Mucosa of rectum (tissue), 2 donors: ENCODE measurements at regions not wholly inside any gene's neighbourhood (a gene's known extent, or its start where the extent isn't known, plus 50 kb on each side); places are given as distances from the start of the nearest gene placed in this dataset.

Source experiments
- H3K27ac ChIP-seq, 2 donors: one replicate each; pipeline ENCODE4 v1.7.0; 2013; ENCODE audit warnings: inconsistent platforms in 2 of 2, low read depth in 2 of 2, low read length in 2 of 2
- H3K27me3 ChIP-seq, 2 donors: one replicate each; pipeline ENCODE4 v1.7.0; 2013; ENCODE audit warnings: low read length in 2 of 2; ENCODE audit not compliant: control insufficient read depth in 2 of 2, insufficient read depth in 2 of 2
- H3K36me3 ChIP-seq, 2 donors: one replicate each; pipeline ENCODE4 v1.7.0; 2013; ENCODE audit warnings: low read length in 2 of 2; ENCODE audit not compliant: control insufficient read depth in 2 of 2, insufficient read depth in 2 of 2
- H3K4me1 ChIP-seq, 2 donors: one replicate each; pipeline ENCODE4 v1.7.0; 2013; ENCODE audit warnings: low read length in 2 of 2, mild to moderate bottlenecking in 1 of 2; ENCODE audit not compliant: control insufficient read depth in 2 of 2, insufficient read depth in 2 of 2
- H3K4me3 ChIP-seq, 2 donors: one replicate each; pipeline ENCODE4 v1.7.0; 2013; ENCODE audit warnings: low read length in 2 of 2
- H3K9ac ChIP-seq, 2 donors: one replicate each; pipeline ENCODE4 v1.7.0; 2013; ENCODE audit warnings: low read length in 2 of 2, low read depth in 1 of 2, mild to moderate bottlenecking in 1 of 2
- H3K9me3 ChIP-seq, 2 donors: one replicate each; pipeline ENCODE4 v1.7.0; 2013; ENCODE audit warnings: low read length in 2 of 2; ENCODE audit not compliant: control insufficient read depth in 2 of 2
- donor health status: healthy.
- donor health status: Normal muscosa, but diverticular disease.

- Histone ChIP-seq H3K9ac (no peak overlapping the region), H3K9me3 (no peaks in the 10 kb centered on the region), H3K27ac (no peak overlapping the region), H3K27me3 (no peaks in the 10 kb centered on the region), H3K4me3 (no peak overlapping the region), H3K4me1 (no peaks in the 10 kb centered on the region), H3K36me3 (no peaks in the 10 kb centered on the region)
These were observed 230.3 kb downstream of the CHRM3 start for GRCh38 chr1:239616673-239617072.

DNA sequence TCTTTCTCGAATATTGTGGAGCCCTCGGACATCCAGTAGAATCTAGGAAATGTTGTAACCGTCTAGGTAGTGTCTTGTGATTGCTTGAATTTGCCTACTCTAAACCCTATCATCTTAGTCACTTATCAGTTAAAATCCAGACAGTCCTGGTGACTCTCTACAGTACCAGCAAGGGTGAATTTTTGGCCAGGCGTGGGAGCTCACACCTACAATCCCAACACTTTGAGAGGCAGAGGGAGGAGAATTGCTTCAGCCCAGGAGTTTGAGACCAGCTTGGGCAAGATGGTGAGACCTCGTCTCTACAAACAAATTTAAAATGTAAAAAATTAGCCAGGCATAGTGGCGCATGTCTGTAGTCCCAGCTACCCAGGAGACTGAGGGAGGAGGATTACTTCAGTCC, 230.9 kb downstream of the CHRM3 start:
- Histone ChIP-seq H3K27me3 (no peaks in the 10 kb centered on the region), H3K9ac (no peak overlapping the region), H3K27ac (no peak overlapping the region), H3K36me3 (no peaks in the 10 kb centered on the region), H3K9me3 (no peaks in the 10 kb centered on the region), H3K4me1 (no peaks in the 10 kb centered on the region), H3K4me3 (no peak overlapping the region)

- H3K27me3 ChIP-seq, result no peaks in the 10 kb centered on the region
- H3K4me1 ChIP-seq, result no peaks in the 10 kb centered on the region
- no peak overlapping the region for H3K27ac ChIP-seq
- H3K9ac ChIP-seq, result no peak overlapping the region
- H3K4me3 ChIP-seq, result no peak overlapping the region
- no peaks in the 10 kb centered on the region for H3K9me3 ChIP-seq
- H3K36me3 ChIP-seq, result no peaks in the 10 kb centered on the region
These were observed 231.4 kb downstream of the CHRM3 start for GRCh38 chr1:239617731-239618130.

GRCh38 chr1:239619190-239619589, 232.8 kb downstream of the CHRM3 start:
- Histone ChIP-seq H3K27ac (no peak overlapping the region), H3K9ac (no peak overlapping the region), H3K27me3 (no peaks in the 10 kb centered on the region), H3K4me1 (no peaks in the 10 kb centered on the region), H3K36me3 (no peaks in the 10 kb centered on the region), H3K9me3 (no peaks in the 10 kb centered on the region), H3K4me3 (no peak overlapping the region)

DNA sequence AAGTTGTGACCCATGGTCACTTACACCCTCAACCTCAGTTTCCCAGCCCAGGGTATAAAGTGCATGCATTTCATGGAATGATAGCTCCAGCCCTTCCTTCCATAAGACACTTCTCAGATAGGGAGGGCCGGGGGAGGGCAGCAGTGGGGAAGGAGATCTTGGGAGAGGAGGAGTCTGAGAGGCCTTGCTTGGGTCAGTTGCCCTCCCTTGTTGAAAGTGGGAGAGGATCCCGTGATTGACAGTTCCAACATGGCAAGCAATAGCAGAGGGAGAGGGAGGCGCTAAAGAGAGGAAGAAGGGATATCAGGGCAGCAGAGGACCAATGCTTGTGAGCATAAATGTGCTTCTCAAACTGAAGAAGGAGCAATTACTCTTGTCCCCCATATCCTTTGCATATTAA, 244.4 kb downstream of the CHRM3 start:
- no peaks in the 10 kb centered on the region for H3K27me3 ChIP-seq
- H3K4me3 ChIP-seq, result no peak overlapping the region
- no peaks in the 10 kb centered on the region for H3K36me3 ChIP-seq
- no peaks in the 10 kb centered on the region for H3K9me3 ChIP-seq
- no peaks in the 10 kb centered on the region for H3K4me1 ChIP-seq
- H3K27ac ChIP-seq, result no peak overlapping the region
- H3K9ac ChIP-seq, result no peak overlapping the region

DNA sequence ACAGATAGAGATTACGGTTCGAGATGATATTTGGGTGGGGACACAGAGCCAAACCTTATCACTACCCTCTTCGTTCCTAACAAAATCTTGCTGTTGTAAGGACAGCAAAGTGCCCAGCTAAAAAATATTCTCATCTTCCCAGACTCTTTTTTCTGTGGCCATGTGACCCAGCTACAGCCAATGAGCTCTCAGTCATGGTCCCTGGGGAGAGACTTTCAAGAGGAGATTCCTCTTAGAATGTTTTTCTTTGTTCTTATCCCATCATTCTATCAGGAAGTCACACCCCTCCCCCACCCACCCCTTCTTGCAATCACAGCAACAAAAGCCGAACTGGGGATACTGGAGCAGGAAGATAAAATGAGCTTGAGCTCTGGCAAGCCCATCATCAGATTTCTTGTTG, 247.1 kb downstream of the CHRM3 start:
- no peaks in the 10 kb centered on the region for H3K36me3 ChIP-seq
- no peak overlapping the region for H3K27ac ChIP-seq
- H3K4me1 ChIP-seq, result no peaks in the 10 kb centered on the region
- no peak overlapping the region for H3K4me3 ChIP-seq
- H3K27me3 ChIP-seq, result no peaks in the 10 kb centered on the region
- H3K9me3 ChIP-seq, result no peaks in the 10 kb centered on the region
- H3K9ac ChIP-seq, result no peak overlapping the region

DNA sequence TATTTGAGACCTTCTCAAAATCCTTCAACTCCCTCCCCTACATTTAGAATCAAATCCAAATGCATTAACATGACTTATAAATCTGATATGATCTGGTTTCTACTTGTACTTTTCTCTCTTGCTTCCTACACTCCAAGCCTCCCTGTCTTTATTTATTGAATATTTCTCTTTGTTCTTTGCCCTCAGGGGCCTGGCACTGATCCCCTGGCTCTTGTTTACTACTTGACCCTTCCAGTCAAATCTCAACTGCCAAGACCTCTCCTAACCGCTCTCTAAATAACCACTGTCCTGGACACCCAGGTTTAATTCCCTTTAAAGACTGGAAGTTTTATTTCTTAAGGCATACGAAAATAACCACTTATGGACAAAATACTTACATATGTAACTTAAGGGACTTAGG, 248.9 kb downstream of the CHRM3 start:
- H3K9me3 ChIP-seq, result no peaks in the 10 kb centered on the region

DNA sequence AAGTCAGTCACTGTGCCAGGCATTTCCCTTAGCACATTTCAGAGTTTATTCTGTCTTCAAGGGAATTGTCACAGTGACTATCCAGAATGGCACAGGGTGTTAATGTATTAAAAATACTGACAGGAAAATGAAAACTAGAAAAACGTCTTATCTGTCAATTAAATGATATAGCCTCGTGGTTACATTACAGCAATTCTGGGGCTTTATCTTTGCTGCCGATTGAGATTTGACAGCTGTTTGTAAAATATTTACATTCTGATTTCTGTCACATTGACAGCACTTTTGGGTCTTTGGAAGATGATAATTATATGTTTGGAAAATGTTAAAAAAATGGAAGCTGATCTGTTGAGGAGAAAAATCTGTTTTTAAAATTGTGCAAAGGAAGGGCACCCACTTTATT, 250.0 kb downstream of the CHRM3 start:
- no peak overlapping the region for H3K27ac ChIP-seq
- no peaks in the 10 kb centered on the region for H3K9me3 ChIP-seq
- H3K27me3 ChIP-seq, result no peaks in the 10 kb centered on the region

More for the DNA sequence above, 248.9 kb downstream of the CHRM3 start:
- Histone ChIP-seq H3K4me1 (no peaks in the 10 kb centered on the region), H3K9ac (no peak overlapping the region), H3K27me3 (no peaks in the 10 kb centered on the region), H3K36me3 (no peaks in the 10 kb centered on the region), H3K27ac (no peak overlapping the region), H3K4me3 (no peak overlapping the region)

GRCh38 chr1:239644604-239645003, 258.2 kb downstream of the CHRM3 start:
- Histone ChIP-seq H3K4me1 (no peaks in the 10 kb centered on the region), H3K4me3 (no peak overlapping the region), H3K36me3 (no peaks in the 10 kb centered on the region), H3K9ac (no peak overlapping the region), H3K27me3 (no peaks in the 10 kb centered on the region), H3K27ac (no peak overlapping the region), H3K9me3 (no peaks in the 10 kb centered on the region)

More for the DNA sequence above, 250.0 kb downstream of the CHRM3 start:
- no peak overlapping the region for H3K9ac ChIP-seq
- H3K4me3 ChIP-seq, result no peak overlapping the region
- H3K4me1 ChIP-seq, result no peaks in the 10 kb centered on the region
- no peaks in the 10 kb centered on the region for H3K36me3 ChIP-seq

DNA sequence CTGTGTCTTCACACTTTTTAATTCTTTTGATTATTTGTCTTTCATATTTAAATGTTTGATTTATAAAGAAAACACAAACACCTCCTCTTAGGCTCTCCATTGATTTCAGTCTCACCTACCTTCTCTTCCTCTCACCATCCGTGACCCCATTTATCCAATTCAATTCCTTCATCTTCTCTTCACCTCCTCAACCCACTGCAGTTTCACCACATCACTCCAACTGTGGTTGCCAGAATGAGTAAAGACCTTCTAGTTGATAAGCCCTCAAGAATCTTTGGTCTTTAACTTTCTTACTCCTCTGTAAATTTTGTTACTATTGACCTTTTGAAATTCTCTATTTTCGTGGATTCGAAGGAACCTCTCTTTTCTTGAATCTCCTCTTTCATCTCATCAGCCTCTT, 260.7 kb downstream of the CHRM3 start:
- Histone ChIP-seq H3K9ac (no peak overlapping the region), H3K4me3 (no peak overlapping the region), H3K4me1 (no peaks in the 10 kb centered on the region), H3K27ac (no peak overlapping the region), H3K36me3 (no peaks in the 10 kb centered on the region), H3K27me3 (no peaks in the 10 kb centered on the region), H3K9me3 (no peaks in the 10 kb centered on the region)

- no peaks in the 10 kb centered on the region for H3K27me3 ChIP-seq
- H3K27ac ChIP-seq, result no peak overlapping the region
- no peak overlapping the region for H3K9ac ChIP-seq
- H3K4me3 ChIP-seq, result no peak overlapping the region
- no peaks in the 10 kb centered on the region for H3K4me1 ChIP-seq
- no peaks in the 10 kb centered on the region for H3K9me3 ChIP-seq
- no peaks in the 10 kb centered on the region for H3K36me3 ChIP-seq
These were observed 261.7 kb downstream of the CHRM3 start for GRCh38 chr1:239647964-239648632.
